MM.1S (cell line): ENCODE measurements at regions not wholly inside any gene's neighbourhood (a gene's known extent, or its start where the extent isn't known, plus 50 kb on each side); places are given as distances from the start of the nearest gene placed in this dataset.

Experiments used
- CTCF ChIP-seq: fragments of 300-600 bp; sonication (generic); IDR thresholded peaks from 2 replicates; pipeline ENCODE4 v1.5.1; 2016; ENCODE audit warnings: antibody characterized with exemption, low read length, mixed read lengths
- EZH2 ChIP-seq: fragments of 300-600 bp; sonication (generic); optimal IDR thresholded peaks from 2 replicates; pipeline ENCODE3; 2017; ENCODE audit warnings: low read depth, mild to moderate bottlenecking, antibody characterized with exemption, low read length, mixed read lengths

GRCh38 chr7:40921589-40922315 is 781.1 kb downstream of the INHBA start:
- TF ChIP-seq CTCF (no peak), EZH2 (no peak)
